ENCODE measurements at regions not wholly inside any gene's neighbourhood (a gene's known extent, or its start where the extent isn't known, plus 50 kb on each side); places are given as distances from the start of the nearest gene placed in this dataset.

DNA sequence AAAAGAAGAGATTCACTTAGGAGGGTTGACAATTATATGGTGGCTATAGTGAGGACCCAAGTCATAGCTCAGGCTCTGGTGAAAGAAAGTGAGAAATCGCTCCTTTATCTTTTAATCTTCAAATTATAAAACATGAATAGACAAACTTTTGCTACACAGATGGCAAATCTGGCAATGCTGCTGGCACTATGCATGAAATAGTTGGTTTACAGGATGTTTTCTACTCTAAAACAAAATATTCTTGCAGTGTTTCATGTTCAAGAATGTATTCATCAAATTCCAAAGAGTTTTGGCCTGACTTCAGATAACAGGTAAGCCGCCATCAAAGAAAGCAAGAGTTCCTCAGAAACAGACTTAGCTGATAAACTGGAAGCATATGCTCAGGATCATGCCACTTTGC lies 801.2 kb downstream of the C4orf33 start:
- TF ChIP-seq, protein P1, sequence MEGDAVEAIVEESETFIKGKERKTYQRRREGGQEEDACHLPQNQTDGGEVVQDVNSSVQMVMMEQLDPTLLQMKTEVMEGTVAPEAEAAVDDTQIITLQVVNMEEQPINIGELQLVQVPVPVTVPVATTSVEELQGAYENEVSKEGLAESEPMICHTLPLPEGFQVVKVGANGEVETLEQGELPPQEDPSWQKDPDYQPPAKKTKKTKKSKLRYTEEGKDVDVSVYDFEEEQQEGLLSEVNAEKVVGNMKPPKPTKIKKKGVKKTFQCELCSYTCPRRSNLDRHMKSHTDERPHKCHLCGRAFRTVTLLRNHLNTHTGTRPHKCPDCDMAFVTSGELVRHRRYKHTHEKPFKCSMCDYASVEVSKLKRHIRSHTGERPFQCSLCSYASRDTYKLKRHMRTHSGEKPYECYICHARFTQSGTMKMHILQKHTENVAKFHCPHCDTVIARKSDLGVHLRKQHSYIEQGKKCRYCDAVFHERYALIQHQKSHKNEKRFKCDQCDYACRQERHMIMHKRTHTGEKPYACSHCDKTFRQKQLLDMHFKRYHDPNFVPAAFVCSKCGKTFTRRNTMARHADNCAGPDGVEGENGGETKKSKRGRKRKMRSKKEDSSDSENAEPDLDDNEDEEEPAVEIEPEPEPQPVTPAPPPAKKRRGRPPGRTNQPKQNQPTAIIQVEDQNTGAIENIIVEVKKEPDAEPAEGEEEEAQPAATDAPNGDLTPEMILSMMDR (conservative IDR thresholded peaks at IDR 0.05 in 1 of 2, IDR thresholded peaks at IDR 0.05 in 1 of 2; ENCODE audit: low read depth in 1 of 2, low read length in 2 of 2): no peak
- TF ChIP-seq EZH2 (IDR thresholded peaks at IDR 0.05; ENCODE audit: low read length, missing control alignments): no peak

Data from fibroblast of lung (primary cell).